Sigmoid colon (tissue), 6 donors: ENCODE measurements at regions not wholly inside any gene's neighbourhood (a gene's known extent, or its start where the extent isn't known, plus 50 kb on each side); places are given as distances from the start of the nearest gene placed in this dataset.

Source experiments
- DNase-seq: peaks from one replicate; pipeline ENCODE4 v3.0.0-alpha.2; 2019
- H3K27ac ChIP-seq, 4 donors: fragments of 200-600 bp; sonication (generic); one replicate each; pipeline ENCODE4 v1.5.1; 2016 to 2019; ENCODE audit warnings: mild to moderate bottlenecking in 1 of 4
- H3K27me3 ChIP-seq, 3 donors: fragments of 200-600 bp; sonication (generic); one replicate each; pipeline ENCODE4 v1.5.1; 2019; ENCODE audit warnings: mild to moderate bottlenecking in 1 of 3
- H3K36me3 ChIP-seq, 4 donors: fragments of 200-600 bp; sonication (generic); one replicate each; pipeline ENCODE4 v1.5.1; 2016 to 2019
- H3K4me1 ChIP-seq, 4 donors: fragments of 200-600 bp; sonication (generic); one replicate each; pipeline ENCODE4 v1.5.1; 2017 to 2019
- H3K4me3 ChIP-seq, 4 donors: fragments of 200-600 bp; sonication (generic); one replicate each; pipeline ENCODE4 v1.5.1; 2017 to 2019; ENCODE audit warnings: mild to moderate bottlenecking in 2 of 4, moderate library complexity in 1 of 4
- H3K9me3 ChIP-seq, 4 donors: fragments of 200-600 bp in 3 of 4; sonication (generic) in 3 of 4; one replicate each; pipeline versions ENCODE4 v1.5.1 to v1.6.1; 2013 to 2019
- CTCF ChIP-seq, 4 experiments: fragments of 450-650 bp in 3 of 4; fragments of 200-600 bp in 1 of 4; IDR thresholded peaks; one replicate each; pipeline ENCODE4 v1.5.1; 2016 to 2019; ENCODE audit warnings: antibody characterized with exemption in 4 of 4, mild to moderate bottlenecking in 3 of 4, moderate library complexity in 2 of 4
- EP300 ChIP-seq, 4 donors: sonication (generic); formaldehyde crosslinking; IDR thresholded peaks; one replicate each; pipeline ENCODE4 v1.6.1; 2017; ENCODE audit warnings: antibody characterized with exemption in 4 of 4
- POLR2A ChIP-seq, 2 donors: fragments of 450-650 bp; IDR thresholded peaks; one replicate each; pipeline ENCODE4 v1.6.1; 2016; ENCODE audit warnings: antibody characterized with exemption in 2 of 2, mild to moderate bottlenecking in 2 of 2, moderate library complexity in 2 of 2
- POLR2AphosphoS5 ChIP-seq, 4 donors: sonication (generic); formaldehyde crosslinking; IDR thresholded peaks; one replicate each; pipeline ENCODE4 v1.6.1; 2017; ENCODE audit warnings: antibody characterized with exemption in 4 of 4
- WGBS, 2 donors: extraction: QIAGEN DNeasy Blood & Tissue Kit; methylation state at CpG; one replicate each; pipeline ENCODE4 v1.1.7; 2013; 5-methylcytosine and 5-hydroxymethylcytosine counted together
- intact Hi-C: fragments of 100-400 bp; cut with DNase I; formaldehyde crosslinking; loops from one replicate; pipeline ENCODE4 v1.15.1; 2023
- donor health status: healthy with polysubstance abuse.
- donor health status: healthy.

GRCh38 chr3:189573004-189573403, 58.2 kb upstream of the TP63 start:
- Histone ChIP-seq H3K36me3 (no peaks in the 10 kb centered on the region), H3K9me3 (no peaks in the 10 kb centered on the region), H3K27me3 (no peaks in the 10 kb centered on the region), H3K4me3 (no peak overlapping the region), H3K27ac (no peak overlapping the region), H3K4me1 (no peaks in the 10 kb centered on the region)
- TF ChIP-seq POLR2AphosphoS5 (IDR thresholded peaks at IDR 0.05) (no peak), EP300 (IDR thresholded peaks at IDR 0.05) (no peak), POLR2A (IDR thresholded peaks at IDR 0.05) (no peak), CTCF (IDR thresholded peaks at IDR 0.05) (no peak)
- no peak for DNase-seq
- intact Hi-C loops = no loop called here

GRCh38 chr3:189576486-189576885, 54.7 kb upstream of the TP63 start:
- no peak overlapping the region for H3K27ac ChIP-seq
- H3K4me1 ChIP-seq = no peaks in the 10 kb centered on the region
- H3K4me3 ChIP-seq = no peak overlapping the region
- no peaks in the 10 kb centered on the region for H3K27me3 ChIP-seq
- WGBS, 2 donors = 75 to 88% methylated on average over 1 of the region's 1 CpG
- DNase-seq = no peak
- no peaks in the 10 kb centered on the region for H3K9me3 ChIP-seq
- intact Hi-C loops = no loop called here
- TF ChIP-seq EP300 (IDR thresholded peaks at IDR 0.05) (no peak), POLR2AphosphoS5 (IDR thresholded peaks at IDR 0.05) (no peak), CTCF (IDR thresholded peaks at IDR 0.05) (no peak), POLR2A (IDR thresholded peaks at IDR 0.05) (no peak)
- H3K36me3 ChIP-seq = no peaks in the 10 kb centered on the region

GRCh38 chr3:189577050-189577951, 53.9 kb upstream of the TP63 start:
- intact Hi-C loops = no loop called here
- TF ChIP-seq POLR2AphosphoS5 (IDR thresholded peaks at IDR 0.05) = no peak
- no peak for TF ChIP-seq POLR2A (IDR thresholded peaks at IDR 0.05)
- H3K36me3 ChIP-seq = no peaks in the 10 kb centered on the region
- H3K4me3 ChIP-seq = no peak overlapping the region
- DNase-seq = no peak
- H3K27me3 ChIP-seq = no peaks in the 10 kb centered on the region
- no peak overlapping the region for H3K27ac ChIP-seq
- 73 to 77% methylated on average over 5 of the region's 5 CpGs for WGBS, 2 donors
- no peaks in the 10 kb centered on the region for H3K4me1 ChIP-seq
- H3K9me3 ChIP-seq = no peaks in the 10 kb centered on the region

GRCh38 chr3:189580190-189580589, 51.0 kb upstream of the TP63 start:
- intact Hi-C loops = no loop called here
- no peaks in the 10 kb centered on the region for H3K36me3 ChIP-seq
- no peak for DNase-seq
- no peak overlapping the region for H3K27ac ChIP-seq
- TF ChIP-seq CTCF (IDR thresholded peaks at IDR 0.05) = no peak
- TF ChIP-seq POLR2A (IDR thresholded peaks at IDR 0.05) = no peak
- no peak for TF ChIP-seq EP300 (IDR thresholded peaks at IDR 0.05)
- TF ChIP-seq POLR2AphosphoS5 (IDR thresholded peaks at IDR 0.05) = no peak
- H3K4me1 ChIP-seq = no peaks in the 10 kb centered on the region
- H3K27me3 ChIP-seq = no peaks in the 10 kb centered on the region
- H3K4me3 ChIP-seq = no peak overlapping the region
- WGBS, 2 donors = 95 to 98% methylated on average over 2 of the region's 2 CpGs
- no peaks in the 10 kb centered on the region for H3K9me3 ChIP-seq
